Neural progenitor cell (in vitro differentiated cells): ENCODE measurements at regions not wholly inside any gene's neighbourhood (a gene's known extent, or its start where the extent isn't known, plus 50 kb on each side); places are given as distances from the start of the nearest gene placed in this dataset.

Experiments
- DNase-seq: peaks from one replicate; pipeline ENCODE4 v3.0.0-alpha.2; 2016; ENCODE audit warnings: low spot score
- H2AFZ ChIP-seq: fragments of 200-600 bp; sonication (generic); replicated peaks from 2 replicates; pipeline ENCODE4 v1.6.1; 2016; ENCODE audit warnings: antibody characterized with exemption
- H3F3A ChIP-seq: fragments of 200-600 bp; sonication (generic); 2 replicates; pipeline ENCODE4 v1.6.1; 2016; ENCODE audit warnings: antibody characterized with exemption, low read depth
- H3K27ac ChIP-seq: fragments of 200-600 bp; sonication (generic); 2 replicates; pipeline ENCODE4 v1.5.1; 2016; ENCODE audit warnings: mild to moderate bottlenecking
- H3K27me3 ChIP-seq: fragments of 200-600 bp; sonication (generic); 2 replicates; pipeline ENCODE4 v1.6.1; 2016; ENCODE audit warnings: mild to moderate bottlenecking, moderate library complexity
- H3K36me3 ChIP-seq: fragments of 200-600 bp; sonication (generic); 2 replicates; pipeline ENCODE4 v1.5.1; 2016
- H3K4me1 ChIP-seq: fragments of 200-600 bp; sonication (generic); 2 replicates; pipeline ENCODE4 v1.6.1; 2016; ENCODE audit warnings: mixed run types
- H3K4me2 ChIP-seq: fragments of 200-600 bp; sonication (generic); 2 replicates; pipeline ENCODE4 v1.6.1; 2016
- H3K4me3 ChIP-seq: fragments of 200-600 bp; sonication (generic); 2 replicates; pipeline ENCODE4 v1.5.1; 2016
- H3K79me2 ChIP-seq: fragments of 200-600 bp; sonication (generic); 2 replicates; pipeline ENCODE4 v1.6.1; 2016; ENCODE audit warnings: low read depth
- H3K9ac ChIP-seq: fragments of 200-600 bp; sonication (generic); 2 replicates; pipeline ENCODE4 v1.6.1; 2016
- H3K9me3 ChIP-seq: fragments of 200-600 bp; sonication (generic); 2 replicates; pipeline ENCODE4 v1.5.1; 2016; ENCODE audit warnings: low read depth
- H4K20me1 ChIP-seq: fragments of 200-600 bp; sonication (generic); 2 replicates; pipeline ENCODE4 v1.6.1; 2016; ENCODE audit warnings: low read depth
- H3K27ac Mint-ChIP-seq: 3 replicates; pipeline ENCODE4 v1.8.0; 2021; ENCODE audit warnings: mixed read lengths
- H3K27me3 Mint-ChIP-seq: 2 replicates; pipeline ENCODE4 v1.8.0; 2022; ENCODE audit warnings: low read depth, mild to moderate bottlenecking, inconsistent platforms, moderate library complexity, mixed read lengths; ENCODE audit not compliant: insufficient read depth
- H3K36me3 Mint-ChIP-seq: 3 replicates; pipeline ENCODE4 v1.8.0; 2021; ENCODE audit warnings: mixed read lengths
- H3K4me1 Mint-ChIP-seq: 3 replicates; pipeline ENCODE4 v1.8.0; 2021; ENCODE audit warnings: mixed read lengths
- H3K4me3 Mint-ChIP-seq: 3 replicates; pipeline ENCODE4 v1.8.0; 2021; ENCODE audit warnings: mild to moderate bottlenecking, moderate library complexity, mixed read lengths
- H3K9me3 Mint-ChIP-seq: 3 replicates; pipeline ENCODE4 v1.8.0; 2020; ENCODE audit warnings: mixed read lengths
- EZH2 ChIP-seq: fragments of 200-600 bp; sonication (generic); IDR thresholded peaks from 2 replicates; pipeline ENCODE4 v1.6.1; 2017; ENCODE audit warnings: antibody characterized with exemption, mild to moderate bottlenecking, moderate library complexity
- EZH2phosphoT487 ChIP-seq: fragments of 200-600 bp; sonication (generic); IDR thresholded peaks from 2 replicates; pipeline ENCODE4 v1.6.1; 2017; ENCODE audit warnings: antibody characterized with exemption
- TF ChIP-seq, protein P1 (sequence below): fragments of 200-600 bp; sonication (generic); IDR thresholded peaks from 2 replicates; pipeline ENCODE4 v1.5.1; 2017; ENCODE audit warnings: antibody characterized with exemption, mild to moderate bottlenecking

- H3K27ac Mint-ChIP-seq: no peak overlapping the region
- Histone ChIP-seq H3K79me2 (no peaks in the 10 kb centered on the region), H3F3A (no peaks in the 10 kb centered on the region), H2AFZ (no peak overlapping the region), H3K9me3 (no peaks in the 10 kb centered on the region), H3K9ac (no peak overlapping the region), H3K36me3 (peaks cover 3% of the 10 kb centered on the region), H3K27me3 (no peaks in the 10 kb centered on the region), H4K20me1 (no peaks in the 10 kb centered on the region), H3K27ac (no peak overlapping the region), H3K4me1 (no peaks in the 10 kb centered on the region), H3K4me3 (no peak overlapping the region), H3K4me2 (no peak overlapping the region)
- H3K36me3 Mint-ChIP-seq: no peaks in the 10 kb centered on the region
- peak; percentile 15 for DNase-seq
- H3K4me1 Mint-ChIP-seq: no peaks in the 10 kb centered on the region
- H3K4me3 Mint-ChIP-seq: no peak overlapping the region
- TF ChIP-seq EZH2: no peak
- TF ChIP-seq, protein P1, sequence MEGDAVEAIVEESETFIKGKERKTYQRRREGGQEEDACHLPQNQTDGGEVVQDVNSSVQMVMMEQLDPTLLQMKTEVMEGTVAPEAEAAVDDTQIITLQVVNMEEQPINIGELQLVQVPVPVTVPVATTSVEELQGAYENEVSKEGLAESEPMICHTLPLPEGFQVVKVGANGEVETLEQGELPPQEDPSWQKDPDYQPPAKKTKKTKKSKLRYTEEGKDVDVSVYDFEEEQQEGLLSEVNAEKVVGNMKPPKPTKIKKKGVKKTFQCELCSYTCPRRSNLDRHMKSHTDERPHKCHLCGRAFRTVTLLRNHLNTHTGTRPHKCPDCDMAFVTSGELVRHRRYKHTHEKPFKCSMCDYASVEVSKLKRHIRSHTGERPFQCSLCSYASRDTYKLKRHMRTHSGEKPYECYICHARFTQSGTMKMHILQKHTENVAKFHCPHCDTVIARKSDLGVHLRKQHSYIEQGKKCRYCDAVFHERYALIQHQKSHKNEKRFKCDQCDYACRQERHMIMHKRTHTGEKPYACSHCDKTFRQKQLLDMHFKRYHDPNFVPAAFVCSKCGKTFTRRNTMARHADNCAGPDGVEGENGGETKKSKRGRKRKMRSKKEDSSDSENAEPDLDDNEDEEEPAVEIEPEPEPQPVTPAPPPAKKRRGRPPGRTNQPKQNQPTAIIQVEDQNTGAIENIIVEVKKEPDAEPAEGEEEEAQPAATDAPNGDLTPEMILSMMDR: peak; percentile 27
- peaks cover 1% of the 10 kb centered on the region for H3K27me3 Mint-ChIP-seq
- H3K9me3 Mint-ChIP-seq: peaks cover 10% of the 10 kb centered on the region
Measured at GRCh38 chrX:122703762-122704161, 480.3 kb upstream of the GRIA3 start.

DNA sequence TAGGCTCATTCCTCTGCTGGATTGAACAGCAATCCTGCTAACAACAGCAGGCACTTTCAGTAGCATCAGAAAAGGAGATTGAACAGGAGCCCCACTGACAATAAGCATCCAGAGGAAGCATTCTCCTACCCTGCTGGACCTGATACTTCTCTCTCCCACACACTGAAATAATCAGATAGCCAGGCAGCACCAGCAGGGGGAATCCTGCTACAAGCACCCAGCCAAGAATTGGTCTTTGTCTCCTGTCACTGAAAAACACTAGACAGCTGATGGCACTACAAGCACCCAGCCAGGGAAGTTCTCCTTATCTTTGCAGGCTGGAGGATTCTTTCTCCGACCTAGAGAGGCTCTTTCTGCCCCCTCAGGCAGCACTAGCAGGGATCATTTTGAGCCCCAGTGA is 444.3 kb upstream of the GRIA3 start:
- Histone ChIP-seq H4K20me1 (no peaks in the 10 kb centered on the region), H3K4me1 (no peaks in the 10 kb centered on the region), H3K27me3 (no peaks in the 10 kb centered on the region), H3K27ac (no peak overlapping the region), H3K4me2 (no peak overlapping the region), H3K9ac (no peak overlapping the region), H3K9me3 (peaks cover 3% of the 10 kb centered on the region), H2AFZ (no peak overlapping the region), H3K36me3 (no peaks in the 10 kb centered on the region), H3F3A (peaks cover 10% of the 10 kb centered on the region), H3K79me2 (no peaks in the 10 kb centered on the region), H3K4me3 (no peak overlapping the region)
- H3K9me3 Mint-ChIP-seq: peaks cover 5% of the 10 kb centered on the region
- H3K27ac Mint-ChIP-seq: no peak overlapping the region
- peaks cover 2% of the 10 kb centered on the region for H3K27me3 Mint-ChIP-seq
- H3K4me1 Mint-ChIP-seq: no peaks in the 10 kb centered on the region
- DNase-seq: peak; percentile 15
- H3K4me3 Mint-ChIP-seq: no peak overlapping the region
- no peaks in the 10 kb centered on the region for H3K36me3 Mint-ChIP-seq
- TF ChIP-seq, protein P1: peak; percentile 16
- TF ChIP-seq EZH2: no peak

- Mint-ChIP-seq H3K27me3 (no peaks in the 10 kb centered on the region), H3K36me3 (no peaks in the 10 kb centered on the region), H3K9me3 (peaks cover 4% of the 10 kb centered on the region), H3K4me3 (no peak overlapping the region), H3K4me1 (no peaks in the 10 kb centered on the region), H3K27ac (no peak overlapping the region)
- no peaks in the 10 kb centered on the region for H3K4me1 ChIP-seq
- TF ChIP-seq, protein P1: no peak
- TF ChIP-seq EZH2phosphoT487 (no peak), EZH2 (no peak)
- no peaks in the 10 kb centered on the region for H3F3A ChIP-seq
- no peaks in the 10 kb centered on the region for H3K79me2 ChIP-seq
- H4K20me1 ChIP-seq: no peaks in the 10 kb centered on the region
- H3K36me3 ChIP-seq: peaks cover 3% of the 10 kb centered on the region
- H3K4me2 ChIP-seq: no peak overlapping the region
- no peak for DNase-seq
- peaks cover 20% of the 10 kb centered on the region for H3K9me3 ChIP-seq
- H3K27ac ChIP-seq: no peak overlapping the region
- no peaks in the 10 kb centered on the region for H3K27me3 ChIP-seq
- H2AFZ ChIP-seq: no peak overlapping the region
- no peak overlapping the region for H3K4me3 ChIP-seq
- H3K9ac ChIP-seq: no peak overlapping the region
Measured at GRCh38 chrX:122770581-122770980, 413.5 kb upstream of the GRIA3 start.

DNA sequence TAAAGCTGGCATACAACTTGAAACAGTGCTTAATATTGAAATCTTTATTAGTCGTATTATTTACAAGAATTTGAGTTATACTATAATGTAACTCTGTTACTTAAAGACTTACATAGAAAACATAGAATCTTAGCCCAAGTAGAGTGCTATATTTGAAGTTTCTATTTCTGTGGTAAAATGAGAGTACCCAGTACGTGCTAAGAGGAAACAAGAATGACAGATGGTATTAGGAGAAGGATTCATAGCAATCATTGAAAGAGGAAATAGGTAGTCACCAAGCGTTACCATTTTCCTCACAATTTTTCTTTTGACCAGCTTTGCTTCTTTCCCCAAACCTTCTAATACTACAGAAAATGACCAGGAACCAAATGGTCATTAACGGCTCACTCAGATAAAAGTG is 412.1 kb upstream of the GRIA3 start:
- TF ChIP-seq, protein P1: no peak
- TF ChIP-seq EZH2phosphoT487 (no peak), EZH2 (no peak)
- peaks cover 9% of the 10 kb centered on the region for H3K9me3 Mint-ChIP-seq
- H3K4me3 ChIP-seq: no peak overlapping the region

More for the DNA sequence above, 412.1 kb upstream of the GRIA3 start:
- Mint-ChIP-seq H3K27ac (no peak overlapping the region), H3K4me1 (no peaks in the 10 kb centered on the region), H3K36me3 (no peaks in the 10 kb centered on the region), H3K4me3 (no peak overlapping the region), H3K27me3 (no peaks in the 10 kb centered on the region)
- Histone ChIP-seq H3K9me3 (peaks cover 29% of the 10 kb centered on the region), H3K79me2 (no peaks in the 10 kb centered on the region), H3K4me2 (no peak overlapping the region), H4K20me1 (no peaks in the 10 kb centered on the region), H3K9ac (no peak overlapping the region), H3F3A (no peaks in the 10 kb centered on the region), H3K36me3 (no peaks in the 10 kb centered on the region), H2AFZ (no peak overlapping the region), H3K4me1 (no peaks in the 10 kb centered on the region), H3K27me3 (no peaks in the 10 kb centered on the region), H3K27ac (no peak overlapping the region)
- no peak for DNase-seq
